Activated CD4-positive, CD25-positive, alpha-beta regulatory T cell treated with anti-CD3 and anti-CD28 coated beads, Interleukin-2, amount 50 U/mL, for 72 hours (primary cell): ENCODE measurements at regions not wholly inside any gene's neighbourhood (a gene's known extent, or its start where the extent isn't known, plus 50 kb on each side); places are given as distances from the start of the nearest gene placed in this dataset.

Source experiments
- DNase-seq: peaks from one replicate; pipeline ENCODE4 v3.0.0; 2021

DNA sequence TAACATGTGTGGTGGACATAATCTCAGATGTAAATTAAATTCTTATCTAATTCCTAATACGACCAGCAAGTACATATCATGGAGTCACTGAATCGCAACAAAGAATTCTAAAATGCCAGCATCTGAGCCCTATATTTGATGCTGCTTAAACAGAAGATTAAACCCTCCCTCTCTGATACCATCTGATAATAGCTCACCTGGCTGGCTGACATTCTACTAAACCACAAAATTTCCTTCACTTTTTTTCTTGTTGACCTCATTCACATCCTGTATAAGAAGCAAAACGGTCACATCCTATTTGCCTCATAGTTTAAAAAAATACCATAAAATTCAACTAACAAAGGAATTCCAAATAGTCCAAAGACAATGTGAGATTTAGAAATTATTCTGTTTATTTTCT, 371.6 kb upstream of the SLC8A1 start:
- DNase-seq, result no peak

DNA sequence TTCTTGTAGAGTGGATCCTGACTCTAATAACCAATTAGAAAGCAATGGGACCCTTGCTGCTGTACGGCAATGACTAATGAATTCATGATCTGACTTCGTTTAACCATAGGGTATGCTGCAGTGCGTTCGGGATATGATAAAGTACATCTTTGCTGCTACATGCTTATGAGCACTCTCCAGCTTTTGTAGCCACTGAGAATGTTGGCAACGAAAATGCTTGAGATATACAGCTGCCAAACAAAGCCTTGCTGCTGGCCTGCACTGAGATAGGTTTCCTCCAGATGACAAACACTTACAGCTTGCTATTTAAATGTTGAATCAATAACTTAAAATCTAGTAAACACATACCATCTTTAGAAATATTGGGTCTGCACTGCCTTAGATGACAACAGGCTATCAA, 372.4 kb upstream of the SLC8A1 start:
- DNase-seq, result no peak

DNA sequence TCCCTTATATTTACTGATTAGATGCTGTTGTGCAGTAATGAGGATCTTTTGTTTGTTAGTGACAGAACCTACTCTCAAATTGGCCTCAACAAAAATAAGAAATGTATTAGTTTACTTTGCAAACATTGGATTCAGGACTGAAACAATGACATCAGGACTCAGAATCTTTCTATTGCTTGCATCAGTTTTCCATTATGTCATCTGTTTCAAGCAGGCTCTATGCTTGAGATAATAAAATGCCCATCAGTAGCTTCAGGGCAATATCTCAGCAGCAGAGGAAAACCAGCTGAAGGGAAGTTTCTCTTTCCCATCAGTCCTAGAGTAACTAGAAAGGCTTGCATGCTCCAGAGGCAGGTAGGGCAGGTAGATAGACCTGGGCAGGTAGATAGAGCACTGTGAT, 375.5 kb upstream of the SLC8A1 start:
- no peak for DNase-seq

DNA sequence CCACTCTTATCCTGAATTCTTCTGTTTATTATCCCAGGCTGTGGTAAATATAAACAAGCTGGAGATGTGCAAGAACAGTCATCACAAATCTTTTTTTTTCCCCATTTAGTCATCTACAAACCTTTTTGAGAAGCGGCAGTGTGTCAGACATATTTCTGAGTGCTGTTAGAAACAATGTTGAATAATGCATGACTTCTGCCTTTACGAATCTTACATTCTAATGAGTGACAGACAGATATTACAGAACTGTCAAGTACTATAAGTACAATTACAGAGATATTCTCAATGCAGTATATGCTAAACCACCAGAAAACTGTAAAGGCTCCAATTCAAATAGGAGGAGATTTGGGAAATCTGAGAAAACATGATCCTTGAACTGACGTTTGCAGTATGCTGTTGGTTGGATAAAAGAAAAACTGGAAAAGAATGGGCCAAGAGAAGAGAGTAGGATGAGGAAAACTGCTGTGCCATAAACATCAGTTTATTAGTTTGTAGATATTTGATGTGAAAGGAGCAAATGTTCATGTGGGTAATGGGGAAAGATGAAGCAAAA, 379.5 kb upstream of the SLC8A1 start:
- no peak for DNase-seq

DNA sequence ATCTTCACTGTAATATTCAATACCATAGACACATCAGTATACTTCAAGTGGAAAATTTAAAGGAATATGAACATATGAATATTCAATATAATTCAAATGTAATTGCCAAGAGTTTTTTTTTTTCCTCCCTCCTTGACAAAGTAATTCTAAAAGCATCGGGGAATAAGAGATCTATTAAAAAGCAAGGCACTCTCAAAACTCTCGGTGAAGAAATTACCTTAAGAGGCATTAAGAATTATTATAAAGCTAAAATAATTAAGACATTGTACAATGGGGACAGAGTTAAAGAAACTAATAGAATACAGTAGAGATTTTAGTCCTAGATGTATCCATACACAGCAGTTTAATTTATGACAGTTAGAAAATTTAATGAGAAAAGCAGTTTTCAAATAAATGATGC, 390.0 kb upstream of the SLC8A1 start:
- no peak for DNase-seq

DNA sequence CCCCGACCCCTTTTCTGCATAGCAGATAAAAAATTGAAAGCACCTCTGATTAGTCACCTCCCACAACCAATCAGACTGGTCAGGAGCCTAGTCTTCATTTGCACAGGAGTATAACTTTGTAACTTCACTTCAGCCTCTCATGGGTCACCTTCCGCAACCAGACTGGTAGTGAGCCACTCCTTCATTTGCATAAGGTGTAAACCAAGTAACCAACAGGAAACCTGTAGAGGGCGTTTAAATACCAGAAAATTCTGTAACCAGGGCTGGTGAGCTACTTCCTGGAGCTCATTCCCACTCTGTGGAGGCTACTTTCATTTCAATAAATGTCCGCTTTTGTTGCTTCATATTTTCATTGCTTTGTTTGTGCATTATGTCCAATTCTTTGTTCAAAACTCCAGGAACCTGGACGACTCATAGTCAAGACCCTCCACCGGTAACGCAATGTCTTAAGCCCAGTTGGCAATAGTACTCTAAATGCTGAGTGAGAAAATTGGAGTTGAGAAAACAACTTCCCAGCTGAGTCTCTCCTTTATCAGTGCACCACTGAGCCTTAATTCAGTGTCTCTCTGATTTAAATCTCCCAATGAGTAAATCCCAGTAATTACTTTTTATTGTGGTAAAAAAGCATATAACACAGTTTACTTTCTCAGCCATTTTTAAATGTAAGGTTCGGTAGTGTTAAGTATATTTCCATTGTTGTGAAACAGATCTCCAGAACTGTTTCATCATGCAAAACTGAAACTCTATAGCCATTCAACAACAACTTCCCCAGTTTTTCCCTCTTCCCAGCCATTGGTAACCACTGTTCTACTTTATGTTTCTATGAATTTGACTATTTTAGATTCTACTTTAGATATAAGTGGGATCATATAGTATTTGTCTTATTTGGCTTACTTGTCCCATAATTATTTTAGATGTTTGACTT, 392.7 kb upstream of the SLC8A1 start:
- DNase-seq, result no peak

DNA sequence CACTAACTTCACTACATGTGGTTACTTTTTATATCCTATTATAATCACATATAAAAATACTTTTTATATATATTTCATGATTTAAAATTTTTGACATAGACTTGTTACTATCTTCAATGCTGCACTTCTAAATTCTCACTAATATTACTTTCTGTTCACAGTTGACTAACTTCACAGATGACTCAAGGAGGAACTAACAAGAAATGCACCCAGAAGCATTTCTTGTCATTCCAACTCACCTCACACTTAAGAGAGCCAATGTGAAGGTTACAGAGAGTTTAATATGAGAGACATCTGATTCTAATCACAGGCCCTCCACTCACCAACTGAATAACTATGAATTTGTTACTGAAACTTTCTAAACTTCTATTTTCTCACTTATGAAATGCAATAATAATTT, 399.8 kb upstream of the SLC8A1 start:
- DNase-seq, result no peak

DNA sequence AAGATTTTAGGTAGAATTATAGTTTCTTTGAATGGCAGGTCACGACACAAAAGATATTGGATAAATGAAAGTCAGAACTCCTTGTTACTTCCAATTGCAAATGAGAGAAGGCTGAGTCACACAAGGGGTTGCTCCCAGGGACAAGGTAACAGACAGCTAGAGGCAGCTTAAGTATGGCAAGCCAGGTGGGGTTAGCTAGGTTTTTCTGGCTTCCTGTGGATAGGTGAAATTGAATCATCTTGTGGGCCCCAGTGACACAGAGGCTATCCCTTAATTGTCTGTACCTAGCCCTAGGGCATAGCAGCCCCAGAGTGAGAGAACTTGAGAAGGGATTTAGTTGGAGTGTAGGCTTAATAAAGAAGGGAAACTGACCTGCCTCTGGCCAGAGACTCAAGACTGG, 407.7 kb upstream of the SLC8A1 start:
- no peak for DNase-seq

DNA sequence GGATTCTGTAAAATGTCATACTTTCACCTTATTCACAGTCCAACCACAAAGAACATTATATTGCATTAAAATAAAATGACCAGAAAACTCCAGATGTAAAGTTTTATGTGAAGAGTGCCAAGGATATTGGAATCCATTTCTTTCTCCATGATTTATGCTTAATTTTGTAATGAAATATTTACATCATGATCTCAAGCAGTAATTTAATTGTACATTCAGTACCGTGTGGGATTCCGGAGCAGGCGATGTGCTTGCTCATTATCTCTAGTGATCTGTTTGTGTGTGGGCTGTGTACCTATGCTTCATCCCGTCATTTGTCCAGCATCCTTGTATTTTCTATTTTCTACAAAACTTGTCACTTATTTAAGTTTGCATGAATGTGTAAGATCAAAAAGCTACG, 415.9 kb upstream of the SLC8A1 start:
- no peak for DNase-seq

DNA sequence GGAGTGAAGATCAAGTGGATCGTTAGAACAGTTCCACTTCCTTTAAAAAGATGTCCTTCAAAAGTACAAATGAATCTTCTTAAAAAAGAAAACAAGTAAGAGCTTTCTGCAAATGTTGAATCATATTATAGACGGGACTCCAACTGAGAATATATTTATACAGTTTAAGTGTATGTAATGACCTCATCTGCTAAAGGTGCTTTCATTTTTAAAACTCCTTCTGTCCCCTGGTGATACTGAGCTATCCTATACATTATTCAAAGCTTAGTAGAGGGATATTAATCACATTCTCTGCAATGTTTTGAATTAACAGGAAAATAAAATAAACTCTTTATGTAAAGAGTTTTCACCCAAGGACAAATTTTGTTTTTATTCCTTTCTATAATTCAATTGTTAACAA, 420.7 kb upstream of the SLC8A1 start:
- no peak for DNase-seq

DNA sequence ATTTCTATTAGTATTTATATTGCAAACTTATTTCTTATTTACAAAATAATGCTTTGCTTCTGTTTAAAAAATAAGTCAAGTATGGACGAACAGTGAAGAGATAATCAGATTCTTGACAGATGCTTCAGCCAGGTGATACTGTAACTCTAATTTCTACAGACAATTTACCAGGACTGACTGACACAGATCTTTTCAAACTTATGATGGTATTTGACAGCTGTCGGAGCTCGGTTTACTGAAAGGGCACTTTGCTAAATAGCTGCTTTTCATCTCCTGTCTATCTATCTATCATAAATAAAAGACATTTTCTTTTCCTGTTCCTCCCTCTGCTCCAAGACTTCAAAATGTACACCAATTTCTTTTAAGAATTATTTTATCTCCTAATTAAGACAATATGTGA, 422.5 kb upstream of the SLC8A1 start:
- no peak for DNase-seq

DNA sequence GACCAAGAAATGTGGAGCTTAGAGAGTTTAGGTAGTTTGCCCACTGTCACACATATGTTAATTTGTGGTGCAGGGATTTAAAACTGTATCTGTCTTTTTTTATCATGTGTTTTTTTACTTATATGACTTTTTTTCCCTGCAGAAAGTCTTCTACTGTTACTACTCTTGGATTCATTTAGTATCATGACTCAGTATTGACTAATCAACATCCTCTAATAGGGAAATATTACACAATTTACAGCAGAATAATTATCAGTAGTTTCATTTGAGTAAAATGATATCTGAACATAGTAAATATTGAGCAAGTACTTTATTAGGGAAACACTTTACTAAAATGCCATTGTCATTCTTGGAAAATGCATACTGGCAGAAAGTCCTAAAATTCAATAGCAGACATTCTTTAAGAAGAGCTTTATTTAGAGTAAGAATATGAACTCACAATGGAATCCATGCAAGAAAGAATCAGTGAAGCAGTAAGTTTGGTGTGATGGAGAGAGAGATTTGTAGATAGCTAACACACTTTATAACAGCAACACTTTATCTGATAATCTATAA, 425.9 kb upstream of the SLC8A1 start:
- DNase-seq, result no peak

DNA sequence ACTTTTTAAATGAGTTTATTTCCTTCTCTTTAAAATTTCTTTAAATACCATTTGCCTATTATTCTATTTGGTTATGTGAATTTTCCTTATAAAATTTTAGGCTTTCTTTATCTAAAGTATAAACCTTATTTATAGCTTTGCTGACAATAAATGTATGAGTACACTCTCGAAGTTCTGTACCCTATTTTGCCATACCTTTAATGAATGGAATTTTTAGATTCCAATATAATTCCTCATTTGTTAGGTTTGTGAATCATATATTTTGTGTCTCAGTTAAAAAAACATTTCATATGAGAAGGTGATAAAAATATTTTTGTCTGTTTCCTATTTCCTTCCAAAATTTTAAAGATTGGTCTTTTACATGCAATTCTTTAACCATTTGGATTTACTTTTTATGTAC, 427.4 kb upstream of the SLC8A1 start:
- DNase-seq, result no peak

DNA sequence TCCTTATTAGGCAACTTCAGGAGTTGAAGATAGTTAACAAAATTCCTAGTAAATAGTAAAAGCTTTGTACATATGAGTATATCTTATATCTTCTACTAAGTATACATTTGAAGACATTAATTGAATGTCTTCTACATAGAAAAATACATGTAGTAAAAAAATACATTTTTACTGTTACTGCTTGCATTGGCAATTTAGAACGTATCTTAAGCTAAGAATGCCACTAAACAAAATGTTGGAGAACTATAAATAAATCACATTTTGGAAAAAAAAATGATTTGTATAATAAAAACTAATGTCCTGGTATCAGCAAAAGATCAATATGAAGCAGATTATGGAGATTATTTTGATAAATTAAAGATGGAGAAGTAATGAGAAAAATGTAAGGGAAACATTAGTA, 434.2 kb upstream of the SLC8A1 start:
- no peak for DNase-seq

DNA sequence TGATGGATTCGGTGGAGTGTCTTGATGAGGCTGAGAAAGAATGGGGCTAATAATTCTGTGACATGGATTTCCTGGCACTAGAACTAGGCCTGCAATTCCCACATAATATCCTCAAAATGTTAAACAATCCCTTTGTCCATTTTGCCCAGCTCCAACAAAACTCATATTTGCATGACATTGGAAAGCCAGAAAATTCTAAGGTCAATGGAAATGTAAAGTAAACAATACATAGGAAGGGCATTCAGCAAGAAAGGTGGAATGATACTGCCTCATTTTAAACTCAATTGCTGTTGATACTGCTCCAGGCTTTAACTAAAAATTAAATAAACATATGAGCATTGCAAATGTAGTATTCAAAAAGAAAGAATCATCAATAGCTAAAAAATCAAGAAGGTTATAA, 434.8 kb upstream of the SLC8A1 start:
- DNase-seq, result no peak

DNA sequence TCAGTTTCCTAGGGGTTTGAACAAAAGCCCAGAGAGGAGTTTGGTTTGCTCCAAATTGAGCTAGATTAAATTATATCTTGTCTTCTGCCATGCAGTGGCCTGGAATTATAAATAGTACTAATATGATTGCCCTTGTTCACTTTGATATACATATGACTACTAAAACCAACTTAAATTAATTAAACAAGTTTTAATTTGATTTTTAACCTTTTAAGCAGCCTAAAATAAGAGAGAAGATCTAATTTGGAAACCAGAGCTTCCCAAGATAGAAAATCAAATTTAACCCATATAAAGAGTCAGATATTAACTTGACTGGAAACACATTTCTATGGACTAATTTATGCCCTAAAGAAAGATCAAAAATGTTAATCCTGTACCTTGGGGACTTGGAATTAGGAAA, 444.5 kb upstream of the SLC8A1 start:
- no peak for DNase-seq

DNA sequence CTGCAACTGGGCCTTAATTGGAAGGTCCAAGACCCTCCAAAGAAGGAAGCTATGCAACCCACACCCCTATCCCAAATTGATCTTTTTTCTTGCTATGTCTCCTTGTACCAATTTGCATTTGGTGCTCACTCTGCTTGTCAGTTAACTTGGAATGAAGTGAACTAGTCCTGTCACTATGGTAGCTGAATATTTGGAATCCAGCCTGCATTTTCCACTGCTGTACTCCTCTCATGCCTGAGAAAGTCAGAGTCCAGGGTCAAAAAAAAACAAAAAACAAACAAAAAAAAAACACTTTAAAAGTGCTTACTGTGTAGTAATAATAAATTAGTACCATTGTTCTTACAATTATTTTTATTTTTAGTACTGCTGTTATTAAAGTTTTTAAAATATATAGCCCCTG, 462.8 kb upstream of the SLC8A1 start:
- DNase-seq, result no peak

DNA sequence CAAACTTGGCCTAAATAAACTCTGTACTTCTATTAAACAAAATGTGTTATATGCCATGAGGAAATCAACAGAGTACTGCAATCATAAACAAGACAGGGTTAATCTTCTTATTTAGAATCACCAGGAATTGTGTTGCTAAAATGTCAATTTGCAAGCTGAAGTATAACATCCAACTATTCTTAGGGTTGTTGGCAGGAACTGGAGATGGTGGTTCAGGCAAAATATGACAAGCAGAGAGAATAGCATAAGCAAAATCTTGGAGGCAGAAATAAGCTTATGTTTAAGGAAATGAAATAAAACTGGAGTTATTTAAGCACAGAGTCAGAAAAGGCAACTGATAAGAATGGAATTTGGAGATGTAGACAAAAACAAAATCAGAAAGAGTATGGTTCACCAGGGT, 463.8 kb upstream of the SLC8A1 start:
- no peak for DNase-seq

DNA sequence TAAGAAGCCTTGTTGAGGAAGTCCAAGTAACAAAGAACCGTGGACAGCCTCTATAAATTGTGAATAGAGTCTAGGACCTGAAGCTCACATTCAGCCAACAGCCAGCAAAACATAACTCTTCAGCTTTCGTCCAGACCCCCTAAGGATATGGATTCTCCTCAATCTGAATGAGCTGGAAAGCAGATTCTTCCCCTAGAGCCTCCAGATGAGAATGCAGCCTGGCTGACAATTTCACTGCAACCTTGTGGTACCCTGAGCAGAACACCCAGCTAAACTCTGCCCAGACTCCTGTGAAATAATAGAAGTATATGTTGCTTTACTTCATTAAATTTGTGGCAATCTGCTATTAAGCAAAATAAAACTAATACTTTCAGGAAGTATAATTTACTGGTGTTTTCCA, 483.5 kb upstream of the SLC8A1 start:
- no peak for DNase-seq

DNA sequence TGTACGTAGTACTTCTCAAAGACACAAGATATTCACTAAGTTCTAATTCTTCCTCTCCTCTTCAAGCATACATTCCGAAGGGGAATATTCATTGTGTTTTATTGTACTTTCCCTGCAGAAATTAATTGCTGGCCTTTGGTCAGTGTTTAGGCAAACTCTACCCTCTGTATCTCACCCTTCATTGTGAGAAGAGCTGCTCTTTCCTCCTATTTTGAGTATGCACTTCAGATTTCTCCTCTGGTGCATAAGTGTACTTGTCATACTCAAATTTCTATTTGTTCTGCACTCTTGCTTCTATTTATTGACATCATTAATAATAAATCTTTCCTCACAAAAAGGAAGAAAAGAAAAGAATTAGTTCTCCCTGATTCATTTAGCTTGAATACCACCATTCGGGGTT, 485.4 kb upstream of the SLC8A1 start:
- DNase-seq, result no peak

DNA sequence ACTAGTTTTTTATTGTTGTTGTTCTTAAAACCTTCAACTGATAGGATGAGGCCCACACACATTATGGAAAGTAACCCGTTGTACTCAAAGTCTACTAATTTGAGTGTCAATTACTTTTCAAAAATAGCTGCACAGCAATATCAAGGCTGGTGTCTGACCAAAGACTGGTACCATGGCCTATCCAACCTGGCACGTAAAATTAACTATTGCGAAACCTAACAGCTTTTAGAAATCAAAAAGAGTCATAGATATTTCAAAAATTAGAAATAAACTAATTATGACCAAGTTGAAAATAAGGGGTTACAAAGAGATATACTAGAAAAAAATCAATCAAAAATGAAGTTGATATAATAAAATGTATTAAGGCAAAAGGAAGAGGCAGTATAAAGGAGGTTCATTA, 501.5 kb upstream of the SLC8A1 start:
- DNase-seq, result no peak

DNA sequence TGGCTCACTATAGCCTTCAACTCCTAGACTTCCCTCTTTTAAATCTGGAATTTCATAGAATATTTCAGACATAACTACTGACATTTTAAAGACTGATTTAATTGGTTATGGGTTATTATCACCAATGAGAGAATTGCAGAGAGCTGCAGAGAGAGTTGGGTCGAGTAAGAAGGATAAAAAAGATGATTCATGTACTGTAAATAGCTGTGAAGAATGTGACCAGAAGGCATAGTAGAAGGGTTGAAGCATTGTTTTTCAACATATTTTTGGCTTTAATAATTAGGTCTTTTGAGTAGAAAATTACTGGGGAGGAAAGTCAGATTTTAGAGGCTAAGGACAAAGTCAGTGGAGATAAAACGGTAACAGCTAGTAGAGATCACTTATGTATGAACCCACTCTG, 503.2 kb upstream of the SLC8A1 start:
- no peak for DNase-seq

DNA sequence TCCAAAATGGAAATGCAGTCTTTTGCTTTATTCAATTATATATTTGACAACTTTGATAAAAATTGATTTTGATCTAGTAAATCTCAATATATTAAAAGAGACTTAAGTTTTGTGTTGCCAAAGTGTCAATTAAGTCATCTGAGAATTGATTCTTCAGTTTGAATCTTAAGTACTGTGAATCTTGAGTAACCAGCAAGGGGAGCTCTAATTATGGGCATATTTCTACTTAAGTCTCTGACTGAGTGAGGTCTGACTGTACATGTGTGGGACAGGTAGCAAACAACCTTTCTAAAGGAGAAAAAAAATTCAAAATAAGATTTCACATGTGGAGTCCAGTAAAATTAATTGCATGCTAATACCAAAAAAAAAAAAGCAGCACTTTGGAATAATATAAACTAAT, 503.7 kb upstream of the SLC8A1 start:
- no peak for DNase-seq

DNA sequence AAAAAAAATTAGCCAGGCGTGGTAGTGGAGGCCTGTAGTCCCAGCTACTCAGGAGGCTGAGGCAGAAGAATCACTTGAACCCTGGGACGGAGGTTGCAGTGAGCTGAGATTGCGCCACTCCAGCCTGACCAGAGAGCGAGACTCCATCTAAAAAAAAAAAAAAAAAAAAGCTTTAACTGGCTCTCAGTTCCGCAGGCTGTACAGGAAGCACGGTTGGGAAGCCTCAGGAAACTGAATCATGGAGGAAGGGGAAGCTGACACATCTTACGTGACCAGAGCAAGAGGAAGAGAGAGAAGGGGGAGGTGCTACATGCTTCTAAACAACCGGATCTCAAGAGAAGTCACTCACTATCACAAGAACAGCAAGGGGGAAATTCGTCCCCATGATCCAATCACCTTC, 505.6 kb upstream of the SLC8A1 start:
- DNase-seq, result no peak

DNA sequence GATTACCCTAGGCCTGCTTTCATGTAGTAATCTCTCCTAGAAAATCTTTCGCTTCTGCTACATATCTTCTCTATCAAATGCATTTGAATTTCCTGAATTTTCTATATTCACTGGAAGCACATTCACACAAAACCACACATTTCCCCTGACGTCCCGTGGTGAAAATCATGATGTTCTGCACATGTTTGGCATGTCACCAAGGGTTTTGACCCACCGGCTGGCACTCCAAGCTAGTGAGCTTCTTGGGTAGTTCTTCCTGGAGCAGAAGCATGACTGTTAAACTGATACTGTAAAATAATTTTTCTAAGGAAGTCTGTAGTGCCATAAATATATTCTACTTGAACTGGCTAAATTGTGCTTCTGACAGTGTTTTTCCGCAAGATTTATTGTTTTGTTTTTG, 510.1 kb upstream of the SLC8A1 start:
- no peak for DNase-seq
